GM19025 (cell line): ENCODE measurements at regions not wholly inside any gene's neighbourhood (a gene's known extent, or its start where the extent isn't known, plus 50 kb on each side); places are given as distances from the start of the nearest gene placed in this dataset.

Experiments
- ATAC-seq: cut with Tn5 transposase; IDR thresholded peaks from one replicate; pipeline ENCODE4 v1.9.1; 2021; ENCODE audit warnings: mild to moderate bottlenecking, low read depth, moderate library complexity; ENCODE audit not compliant: unreplicated experiment

DNA sequence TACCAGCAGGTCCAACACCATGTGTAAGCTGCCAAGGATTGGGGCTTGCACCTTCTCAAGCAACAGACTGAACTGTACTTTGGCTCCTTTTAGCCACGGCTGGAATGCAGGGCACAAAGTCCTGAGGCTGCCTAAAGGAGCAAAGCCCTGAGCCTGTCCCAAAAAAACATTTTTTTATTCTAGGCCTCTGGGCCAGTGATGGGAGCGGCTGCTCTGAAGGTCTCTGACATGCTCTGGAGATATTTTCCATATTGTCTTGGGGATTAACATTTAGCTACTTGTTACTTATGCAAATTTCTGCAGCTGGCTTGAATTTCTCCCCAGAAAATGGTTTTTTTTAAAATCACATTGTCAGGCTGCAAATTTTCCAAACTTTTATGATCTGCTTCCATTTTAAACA lies 885.3 kb downstream of the GLUD2 start:
- ATAC-seq: no peak

DNA sequence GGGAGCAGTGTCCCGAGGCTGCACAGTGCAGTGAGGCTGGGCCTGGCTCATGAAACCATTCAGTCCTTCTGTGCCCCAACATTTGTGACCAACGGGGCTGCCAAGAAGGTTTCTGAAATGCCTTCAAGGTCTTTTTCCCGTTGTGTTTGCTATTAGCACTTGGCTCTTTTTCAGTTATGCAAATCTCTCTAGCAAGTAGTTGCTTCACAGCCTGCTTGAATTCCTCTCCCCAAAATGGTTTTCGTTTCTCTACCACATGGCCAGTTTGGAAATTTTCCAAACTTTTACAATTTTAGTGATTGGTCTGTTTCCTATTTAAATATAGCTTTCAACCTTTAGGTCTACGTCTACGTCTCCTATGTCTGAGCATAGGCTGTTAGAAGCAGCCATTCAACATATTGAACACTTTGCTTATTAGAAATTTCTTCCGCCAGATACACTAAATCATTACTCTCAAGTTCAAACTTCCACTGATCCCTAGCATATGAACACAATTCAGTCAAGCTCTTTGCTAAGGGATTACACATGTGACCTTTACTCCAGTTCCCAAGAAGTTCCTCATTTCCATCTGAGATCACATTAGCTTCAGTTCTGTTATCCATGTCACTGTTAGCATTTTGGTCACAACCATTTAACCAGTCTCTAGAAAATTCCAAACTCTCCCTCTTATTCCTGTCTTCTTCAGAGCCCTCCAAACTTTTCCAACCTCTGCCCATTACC lies 901.8 kb downstream of the GLUD2 start:
- ATAC-seq: no peak

- no peak for ATAC-seq
Measured at GRCh38 chrX:121958886-121959285, 911.5 kb downstream of the GLUD2 start.

- no peak for ATAC-seq
Measured at GRCh38 chrX:121975671-121976070, 928.3 kb downstream of the GLUD2 start.

DNA sequence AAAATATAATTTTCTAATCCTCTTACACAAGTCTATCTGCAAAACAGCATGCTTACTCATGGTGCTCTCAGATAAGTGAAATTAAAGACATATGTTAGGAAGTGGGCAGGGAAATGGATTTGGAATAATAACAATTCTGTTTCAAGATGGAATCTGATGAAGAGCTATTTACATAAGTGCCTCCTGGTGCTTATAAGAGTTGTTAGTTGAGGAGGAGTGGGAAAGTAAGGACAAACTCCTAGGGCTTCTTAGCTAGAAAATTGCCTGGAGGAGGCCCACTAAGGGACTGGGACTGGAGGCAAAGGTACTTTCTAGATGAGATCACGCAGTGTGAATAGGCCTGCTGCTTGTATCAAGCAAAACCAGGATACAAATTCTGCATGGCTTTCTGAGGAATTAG lies 939.8 kb downstream of the GLUD2 start:
- no peak for ATAC-seq

GRCh38 chrX:121987835-121988234 lies 940.4 kb downstream of the GLUD2 start:
- no peak for ATAC-seq

DNA sequence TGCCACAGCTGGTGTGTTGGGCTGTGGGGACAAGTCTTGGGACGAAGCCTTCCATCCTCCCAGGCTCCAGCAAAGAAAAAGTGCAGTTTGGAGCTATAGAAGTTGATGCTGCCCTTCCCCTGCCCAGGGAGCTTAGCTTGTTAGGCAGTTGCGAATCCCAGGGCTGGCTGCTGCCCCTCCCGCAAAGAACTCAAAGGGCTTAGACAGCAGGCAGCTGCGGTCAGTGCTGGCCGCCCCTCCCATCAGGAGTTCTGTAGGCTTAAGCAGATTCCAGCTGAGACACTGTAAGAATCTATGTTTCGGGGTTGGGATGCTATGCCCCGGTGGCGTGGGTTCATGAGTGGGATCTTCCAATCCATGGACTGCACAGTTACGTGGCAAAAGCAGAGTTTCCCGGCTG lies 956.7 kb downstream of the GLUD2 start:
- ATAC-seq: no peak

DNA sequence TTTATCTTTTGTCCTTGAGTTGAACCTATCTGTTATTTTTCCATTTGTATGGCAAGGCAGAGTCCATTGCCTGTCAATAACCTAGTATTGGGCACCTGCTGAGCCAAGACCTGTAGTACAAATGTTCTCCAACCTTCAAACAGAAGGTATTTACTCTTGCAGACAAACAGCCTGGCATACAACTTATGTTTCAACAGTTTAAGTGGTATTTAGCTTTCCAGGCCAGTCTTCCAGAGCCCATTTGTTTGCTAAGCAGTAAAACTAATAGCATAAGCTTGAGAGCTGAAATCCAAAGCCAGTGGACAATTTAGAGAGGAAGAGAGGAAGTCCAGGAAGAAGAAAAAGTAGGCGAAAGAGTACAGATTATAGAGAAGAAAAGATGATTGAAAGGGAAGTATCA lies 979.3 kb downstream of the GLUD2 start:
- ATAC-seq: no peak

DNA sequence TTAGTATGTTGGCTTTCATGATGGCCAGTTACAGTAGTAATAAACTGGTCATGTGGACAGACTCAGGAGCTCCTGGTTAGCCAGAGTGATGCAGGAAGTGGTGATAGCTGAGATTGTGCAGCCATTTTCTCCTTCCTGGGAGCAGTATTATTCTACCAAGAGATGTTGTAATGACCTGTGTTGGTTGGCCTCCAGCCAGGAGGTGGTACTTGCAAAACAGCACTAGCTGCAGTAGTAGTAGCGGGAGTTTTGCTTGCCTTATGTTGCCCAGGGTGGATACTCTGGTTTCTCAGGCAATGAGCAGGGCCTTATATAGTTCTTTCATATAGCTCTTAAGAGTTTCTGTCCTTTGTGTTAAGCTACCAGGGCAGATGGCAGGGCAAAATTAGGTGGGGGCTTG lies 998.8 kb downstream of the GLUD2 start:
- no peak for ATAC-seq

DNA sequence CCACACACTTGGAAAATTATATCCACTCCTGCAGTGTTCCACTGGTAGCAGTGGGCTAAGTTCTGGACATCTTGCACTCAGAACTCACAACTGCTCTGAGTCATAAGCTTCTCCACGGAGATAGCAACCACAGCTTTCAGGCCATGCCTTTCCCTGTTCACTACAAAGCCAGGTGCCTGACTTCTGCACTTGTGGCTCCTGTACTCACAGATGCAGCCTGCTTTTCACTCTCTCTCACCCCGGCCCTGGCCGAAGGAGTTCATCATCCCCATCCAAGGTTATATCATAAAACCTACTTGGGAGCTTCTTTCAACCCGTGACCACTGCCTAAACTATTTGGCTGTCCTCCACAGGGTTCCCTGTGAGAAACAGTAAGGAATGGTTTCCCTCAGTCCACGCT lies 999.4 kb downstream of the GLUD2 start:
- no peak for ATAC-seq

DNA sequence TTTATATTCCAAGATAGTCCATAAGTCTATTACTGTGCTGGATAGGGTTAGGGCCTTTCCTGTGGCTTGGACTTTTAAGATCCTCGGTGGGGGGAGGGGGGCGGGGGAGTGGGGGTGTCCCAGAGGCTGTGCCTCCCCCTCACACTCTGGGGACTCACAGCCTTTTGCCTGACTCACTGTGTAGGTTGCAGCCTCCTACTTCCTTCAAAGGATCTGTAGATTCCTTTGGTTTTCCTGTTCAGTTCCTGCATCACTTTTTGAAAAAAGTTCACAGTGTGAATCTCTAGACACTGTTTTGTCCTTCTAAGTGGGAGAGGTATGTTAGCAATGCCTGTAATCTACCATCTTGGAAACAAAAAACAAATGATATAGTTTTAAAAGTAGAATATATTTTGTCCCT lies 999.9 kb downstream of the GLUD2 start:
- no peak for ATAC-seq

GRCh38 chrX:122055460-122055859 lies 1008.0 kb downstream of the GLUD2 start:
- ATAC-seq: no peak

DNA sequence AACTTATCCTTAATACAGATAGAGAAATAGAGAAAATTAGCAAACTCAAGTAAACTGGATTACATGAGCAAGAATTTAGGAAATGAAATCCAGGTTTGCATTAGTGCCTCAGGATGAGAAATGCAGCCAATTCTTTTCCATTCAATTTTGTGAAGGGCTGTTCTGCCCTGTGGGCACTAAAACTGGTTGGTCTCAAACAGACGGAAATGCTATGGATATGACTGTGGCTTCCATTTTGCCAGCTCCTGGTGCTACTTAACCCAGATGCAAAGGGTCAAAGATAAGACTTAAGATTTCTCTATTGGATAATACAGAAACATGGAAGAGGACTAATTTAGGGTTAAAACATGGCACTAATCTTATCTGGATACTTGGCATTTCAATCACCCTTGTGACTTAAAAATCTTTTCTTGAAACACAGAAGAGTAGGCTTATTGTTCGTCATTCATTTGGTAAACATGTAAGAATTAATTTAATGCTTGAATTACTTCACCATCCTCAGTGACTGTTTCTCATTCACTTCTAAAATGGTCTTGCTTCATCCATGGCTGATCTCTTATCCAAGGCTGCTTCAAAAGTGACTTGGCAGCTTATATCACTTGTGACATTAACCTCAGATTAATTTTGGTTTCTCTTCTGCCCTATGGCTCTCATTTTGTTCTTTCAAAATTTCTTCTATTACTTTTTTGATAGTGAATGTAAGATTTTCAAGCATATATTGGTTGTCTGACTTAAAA lies 1008.7 kb downstream of the GLUD2 start:
- no peak for ATAC-seq

DNA sequence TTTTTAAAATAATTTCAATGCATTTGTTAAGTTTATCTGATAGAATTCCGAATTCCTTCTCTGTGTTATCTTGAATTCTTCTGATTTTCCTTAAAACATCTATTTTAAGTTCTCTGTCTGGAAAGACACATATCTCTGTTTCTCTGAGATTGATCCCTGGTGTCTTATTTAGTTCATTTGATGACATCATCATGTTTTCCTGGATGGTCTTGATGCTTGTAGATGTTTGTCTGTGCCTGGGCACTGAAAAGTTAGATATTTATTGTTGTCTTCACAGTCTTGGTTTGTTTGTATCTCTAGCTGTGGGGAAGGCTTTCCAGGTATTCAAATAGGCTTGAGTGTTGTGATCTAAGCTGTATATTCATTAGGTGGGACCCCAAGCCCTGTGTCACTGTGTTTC lies 1028.8 kb downstream of the GLUD2 start:
- ATAC-seq: no peak

DNA sequence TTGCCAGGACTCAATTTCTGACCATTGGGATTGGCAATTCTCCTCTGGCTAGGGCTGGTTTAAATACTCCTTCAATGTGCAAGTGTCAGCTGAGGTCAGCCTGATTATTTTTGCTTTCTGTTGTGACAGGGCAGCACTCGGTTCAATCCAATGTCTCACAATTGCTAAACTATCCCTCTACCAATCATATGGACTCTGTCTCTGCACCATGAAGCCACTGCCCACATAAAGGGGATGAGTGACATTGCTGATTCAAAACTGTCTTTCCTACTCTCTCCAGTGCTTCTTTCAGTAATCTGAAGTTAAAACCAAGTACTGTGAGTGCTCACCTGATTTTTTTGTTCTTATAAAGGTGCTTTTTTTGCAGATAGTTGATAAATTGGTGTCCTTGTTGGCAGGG lies 1030.7 kb downstream of the GLUD2 start:
- no peak for ATAC-seq

DNA sequence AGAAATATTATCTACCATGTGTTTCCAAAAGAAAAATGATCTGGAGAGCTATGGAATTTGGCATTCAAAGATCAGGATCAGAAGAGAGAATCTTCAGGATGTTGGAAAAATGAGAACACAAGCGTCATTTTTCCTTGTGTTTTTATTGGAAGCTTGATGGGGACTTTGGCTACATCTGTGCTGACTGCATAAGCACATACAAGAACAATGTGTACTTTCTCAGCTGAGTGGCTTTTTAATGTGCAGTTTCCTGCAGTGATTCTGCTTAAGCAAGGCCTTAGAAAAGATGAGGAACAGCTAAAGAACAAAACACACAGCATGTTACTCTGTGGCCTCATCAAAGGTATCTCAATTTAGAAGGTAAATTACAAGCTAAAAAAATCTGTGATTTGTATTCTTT lies 1039.9 kb downstream of the GLUD2 start:
- ATAC-seq: no peak

GRCh38 chrX:122091571-122091970 lies 1044.2 kb downstream of the GLUD2 start:
- no peak for ATAC-seq

DNA sequence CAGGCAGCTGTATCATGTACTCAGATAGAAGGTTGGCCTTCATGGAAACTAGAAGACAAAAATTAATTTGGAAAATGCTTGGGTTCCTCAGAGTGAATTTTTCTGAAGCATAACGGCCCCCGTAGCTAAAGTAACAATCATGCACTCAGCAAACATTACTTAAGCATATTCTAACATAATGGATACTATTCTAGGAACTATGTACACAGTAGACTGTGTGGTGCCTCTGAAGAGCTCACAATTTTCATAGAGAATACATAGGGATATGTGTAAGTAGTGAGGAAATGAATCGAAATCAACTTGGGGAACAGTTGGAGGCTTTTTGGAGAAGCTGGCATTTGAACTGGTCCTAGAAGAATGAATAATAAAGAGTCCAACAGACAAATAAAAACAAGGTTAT lies 1045.0 kb downstream of the GLUD2 start:
- no peak for ATAC-seq

DNA sequence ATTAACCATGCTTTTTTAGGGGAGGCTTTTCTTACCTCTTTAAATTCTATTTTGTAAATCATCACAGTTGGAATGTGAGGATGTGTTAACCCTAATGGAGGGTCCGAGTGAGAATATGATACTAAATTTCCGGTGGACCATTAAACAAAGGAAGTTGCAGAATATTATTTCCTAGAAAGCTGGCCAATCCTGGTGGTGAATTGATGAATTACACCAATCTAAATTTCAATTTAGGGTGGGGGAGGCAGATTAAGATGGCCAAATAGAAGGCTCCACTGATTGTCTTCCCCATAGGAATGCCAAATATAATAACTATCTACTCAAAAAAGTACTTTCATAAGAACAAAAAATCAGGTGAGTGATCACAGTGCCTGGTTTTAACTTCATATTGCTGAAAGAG lies 1045.6 kb downstream of the GLUD2 start:
- ATAC-seq: no peak

DNA sequence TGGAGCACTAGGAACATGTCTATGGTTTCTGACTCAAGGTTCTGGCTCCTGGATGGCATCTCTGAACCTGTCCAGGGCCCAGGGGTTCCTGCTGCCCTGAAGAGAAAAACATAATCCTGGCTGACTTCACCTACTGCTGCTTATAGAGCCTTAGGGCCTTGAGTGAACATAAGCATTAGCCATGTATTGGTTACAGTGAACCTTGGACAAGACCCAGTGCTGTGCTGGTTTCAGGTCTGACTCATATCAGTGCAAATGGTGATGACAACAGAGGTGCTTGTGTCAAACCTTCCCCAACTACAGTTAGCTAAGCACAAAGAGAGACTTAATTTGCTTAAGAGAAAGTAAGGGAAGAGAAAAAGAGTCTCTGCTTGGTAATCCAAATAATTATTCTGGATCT lies 1047.2 kb downstream of the GLUD2 start:
- ATAC-seq: no peak

DNA sequence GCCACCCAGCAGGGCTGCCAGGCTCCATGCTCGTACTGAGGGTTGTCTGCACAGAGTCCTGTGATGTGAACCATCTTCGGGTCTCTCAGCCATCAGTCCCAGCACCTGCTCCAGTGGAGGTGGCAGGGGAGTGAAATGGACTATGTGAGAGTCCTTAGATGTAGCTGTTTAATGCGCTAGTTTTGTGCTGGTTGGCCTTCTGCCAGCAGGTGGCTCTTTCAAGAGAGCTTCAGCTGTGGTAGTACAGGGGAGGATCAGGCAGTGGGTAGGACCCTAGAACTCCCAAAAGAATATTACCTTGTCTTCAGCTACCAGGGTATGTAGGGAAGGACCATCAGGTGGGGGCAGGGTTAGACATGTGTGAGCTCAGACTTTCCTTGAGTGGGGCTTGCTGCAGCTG lies 1066.0 kb downstream of the GLUD2 start:
- ATAC-seq: no peak

DNA sequence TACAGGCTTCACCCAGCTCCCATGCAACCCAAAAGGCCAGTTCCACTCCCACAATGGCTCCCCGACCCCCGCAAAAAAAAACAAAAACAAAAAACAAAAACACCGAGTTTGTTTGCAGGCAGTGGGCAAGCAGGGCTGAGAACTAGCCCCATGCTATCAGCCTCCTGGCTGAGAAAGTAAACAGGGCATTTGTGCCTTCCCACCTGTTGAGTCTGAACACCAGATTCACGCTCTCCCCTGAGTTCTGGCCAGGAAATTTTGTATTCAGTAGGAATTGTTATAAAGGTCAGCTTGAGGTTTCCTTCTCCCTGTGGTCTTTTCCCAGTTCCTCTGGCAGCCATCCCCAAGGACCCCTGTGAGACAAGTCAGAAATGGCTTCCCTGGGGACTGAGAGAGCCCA lies 1066.5 kb downstream of the GLUD2 start:
- no peak for ATAC-seq
